ENCODE measurements at regions not wholly inside any gene's neighbourhood (a gene's known extent, or its start where the extent isn't known, plus 50 kb on each side); places are given as distances from the start of the nearest gene placed in this dataset.

DNA sequence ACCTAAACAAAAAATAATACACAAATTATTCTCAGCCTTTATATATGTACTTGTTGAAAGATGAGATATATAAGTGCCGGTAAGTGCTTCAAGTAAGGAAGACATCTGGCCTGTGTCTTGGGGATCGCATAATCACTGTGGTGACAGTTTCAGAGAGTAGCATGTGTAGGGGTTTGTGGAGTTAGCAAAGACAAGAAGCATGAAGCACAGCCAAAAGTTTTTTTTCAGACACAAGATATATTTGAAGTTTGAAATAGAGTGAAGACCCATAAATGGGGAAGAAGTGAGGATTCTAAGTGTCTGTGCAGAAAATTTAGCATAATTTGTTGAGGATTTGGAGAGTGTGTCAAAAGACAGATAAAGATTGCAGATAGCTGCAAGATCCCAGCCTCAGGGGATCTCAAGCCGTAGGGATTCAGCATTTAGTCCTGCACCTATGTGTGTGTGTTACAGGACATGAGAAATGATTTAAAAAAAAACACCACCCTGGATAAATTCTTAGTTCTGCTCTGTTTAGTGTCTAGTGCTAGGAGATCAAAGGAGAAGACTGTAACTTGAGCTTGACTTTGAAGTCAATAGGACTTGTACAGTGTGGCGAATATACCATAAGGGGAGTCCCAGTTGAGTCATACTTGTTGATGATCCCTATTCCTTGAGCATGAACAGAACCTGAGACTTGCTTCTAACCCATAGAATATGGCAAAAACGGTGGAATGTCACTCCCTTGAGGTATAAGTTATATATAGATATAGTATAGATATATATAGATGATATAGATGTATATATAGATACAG lies 123.9 kb upstream of the GRM7 start:
- H3K4me3 ChIP-seq, result no peak overlapping the region
- intact Hi-C loops (cut with DNase I; ENCODE audit: low total_unique reads), result no loop called here
- H3K9me3 ChIP-seq, result no peaks in the 10 kb centered on the region
- no peaks in the 10 kb centered on the region for H3K4me1 ChIP-seq
- H3K27me3 ChIP-seq, result no peaks in the 10 kb centered on the region
- no peak for DNase-seq
- no peak overlapping the region for H3K27ac ChIP-seq
- H3K36me3 ChIP-seq, result no peaks in the 10 kb centered on the region
- TF ChIP-seq, protein P1, sequence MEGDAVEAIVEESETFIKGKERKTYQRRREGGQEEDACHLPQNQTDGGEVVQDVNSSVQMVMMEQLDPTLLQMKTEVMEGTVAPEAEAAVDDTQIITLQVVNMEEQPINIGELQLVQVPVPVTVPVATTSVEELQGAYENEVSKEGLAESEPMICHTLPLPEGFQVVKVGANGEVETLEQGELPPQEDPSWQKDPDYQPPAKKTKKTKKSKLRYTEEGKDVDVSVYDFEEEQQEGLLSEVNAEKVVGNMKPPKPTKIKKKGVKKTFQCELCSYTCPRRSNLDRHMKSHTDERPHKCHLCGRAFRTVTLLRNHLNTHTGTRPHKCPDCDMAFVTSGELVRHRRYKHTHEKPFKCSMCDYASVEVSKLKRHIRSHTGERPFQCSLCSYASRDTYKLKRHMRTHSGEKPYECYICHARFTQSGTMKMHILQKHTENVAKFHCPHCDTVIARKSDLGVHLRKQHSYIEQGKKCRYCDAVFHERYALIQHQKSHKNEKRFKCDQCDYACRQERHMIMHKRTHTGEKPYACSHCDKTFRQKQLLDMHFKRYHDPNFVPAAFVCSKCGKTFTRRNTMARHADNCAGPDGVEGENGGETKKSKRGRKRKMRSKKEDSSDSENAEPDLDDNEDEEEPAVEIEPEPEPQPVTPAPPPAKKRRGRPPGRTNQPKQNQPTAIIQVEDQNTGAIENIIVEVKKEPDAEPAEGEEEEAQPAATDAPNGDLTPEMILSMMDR (IDR thresholded peaks at IDR 0.05), result no peak
- no peak for TF ChIP-seq POLR2A (IDR thresholded peaks at IDR 0.05)

DNA sequence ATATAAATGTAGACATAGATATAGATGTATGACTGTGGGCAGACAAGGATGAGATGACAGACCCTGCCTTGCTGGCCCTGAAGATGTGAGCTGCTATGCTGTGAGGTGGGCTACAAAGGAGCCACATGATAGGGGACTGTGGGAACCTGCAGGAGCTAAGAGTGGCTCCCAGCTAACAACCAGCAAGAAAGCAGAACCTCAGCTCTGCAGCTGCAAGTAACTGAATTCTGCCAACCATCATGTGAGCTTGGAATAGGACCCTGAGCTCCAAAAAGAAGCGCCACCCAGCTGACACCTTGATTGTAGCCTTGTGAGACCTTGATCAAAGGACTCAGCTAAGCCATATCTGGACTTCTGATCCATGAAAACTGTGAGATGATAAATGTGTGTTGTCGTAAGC lies 123.3 kb upstream of the GRM7 start:
- H3K27ac ChIP-seq, result no peak overlapping the region
- no peak for TF ChIP-seq POLR2A (IDR thresholded peaks at IDR 0.05)
- TF ChIP-seq, protein P1 (IDR thresholded peaks at IDR 0.05), result no peak
- H3K4me1 ChIP-seq, result no peaks in the 10 kb centered on the region
- intact Hi-C loops (cut with DNase I; ENCODE audit: low total_unique reads), result no loop called here
- no peaks in the 10 kb centered on the region for H3K36me3 ChIP-seq
- no peaks in the 10 kb centered on the region for H3K27me3 ChIP-seq
- H3K9me3 ChIP-seq, result no peaks in the 10 kb centered on the region
- H3K4me3 ChIP-seq, result no peak overlapping the region
- no peak for DNase-seq

DNA sequence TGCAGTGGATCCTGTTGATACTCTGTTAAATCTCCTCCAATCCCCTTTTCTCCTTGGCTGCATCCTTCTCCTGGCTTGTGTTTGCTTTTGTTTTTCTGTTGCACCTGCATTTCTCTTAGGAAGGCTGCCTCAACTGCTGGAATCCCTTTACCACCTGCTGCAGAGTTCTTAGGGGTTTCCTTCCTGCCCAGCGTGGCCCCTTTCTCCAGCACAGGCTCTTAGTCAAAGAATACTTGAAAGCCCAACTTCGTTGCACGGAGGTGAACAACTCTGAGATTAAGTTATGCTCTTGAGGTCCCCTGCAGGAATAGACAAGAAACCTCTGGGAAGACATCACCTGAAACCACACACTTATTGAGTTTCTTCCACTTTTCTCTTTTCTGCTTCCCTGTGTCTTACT lies 121.6 kb upstream of the GRM7 start:
- intact Hi-C loops (cut with DNase I; ENCODE audit: low total_unique reads), result no loop called here
- no peak for TF ChIP-seq POLR2A (IDR thresholded peaks at IDR 0.05)
- TF ChIP-seq, protein P1 (IDR thresholded peaks at IDR 0.05), result no peak
- Histone ChIP-seq H3K27ac (no peak overlapping the region), H3K4me3 (no peak overlapping the region), H3K4me1 (no peaks in the 10 kb centered on the region), H3K27me3 (no peaks in the 10 kb centered on the region), H3K9me3 (no peaks in the 10 kb centered on the region), H3K36me3 (no peaks in the 10 kb centered on the region)
- DNase-seq, result no peak

DNA sequence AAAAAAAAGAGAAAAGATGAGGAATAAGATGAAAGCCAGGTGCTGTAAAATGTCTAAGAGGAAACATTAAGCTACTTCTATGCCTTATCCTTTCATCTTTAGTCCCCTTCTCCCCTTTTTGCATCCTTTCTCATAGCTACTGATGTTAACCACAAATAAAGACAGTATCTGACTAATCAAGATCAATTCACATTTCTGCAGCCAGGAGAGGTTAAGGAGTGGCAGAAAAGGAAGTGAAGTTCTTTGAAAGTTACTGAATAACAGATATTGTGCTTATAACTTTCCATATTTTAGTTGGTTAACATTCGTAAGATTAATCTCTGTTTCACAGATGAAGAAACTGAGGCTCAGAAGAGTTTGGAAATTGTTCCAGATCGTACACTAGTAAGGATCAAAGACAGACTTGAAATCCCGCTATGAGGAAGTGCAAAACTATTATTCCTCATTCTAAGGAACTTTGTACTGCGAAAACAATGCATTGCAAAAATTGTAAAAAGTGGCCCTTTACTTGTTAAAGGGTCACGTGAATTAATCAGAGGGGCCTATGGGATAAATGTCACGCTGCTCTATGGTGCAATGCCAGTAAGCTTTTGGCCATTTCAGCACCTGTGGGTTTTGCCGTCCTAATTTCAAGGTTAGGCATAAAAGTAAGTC lies 117.7 kb upstream of the GRM7 start:
- H3K36me3 ChIP-seq, result no peaks in the 10 kb centered on the region
- H3K4me3 ChIP-seq, result no peak overlapping the region
- DNase-seq, result no peak
- H3K9me3 ChIP-seq, result no peaks in the 10 kb centered on the region
- no peaks in the 10 kb centered on the region for H3K27me3 ChIP-seq
- H3K4me1 ChIP-seq, result no peaks in the 10 kb centered on the region
- intact Hi-C loops (cut with DNase I; ENCODE audit: low total_unique reads), result no loop called here
- no peak for TF ChIP-seq POLR2A (IDR thresholded peaks at IDR 0.05)
- TF ChIP-seq, protein P1 (IDR thresholded peaks at IDR 0.05), result no peak
- H3K27ac ChIP-seq, result no peak overlapping the region

DNA sequence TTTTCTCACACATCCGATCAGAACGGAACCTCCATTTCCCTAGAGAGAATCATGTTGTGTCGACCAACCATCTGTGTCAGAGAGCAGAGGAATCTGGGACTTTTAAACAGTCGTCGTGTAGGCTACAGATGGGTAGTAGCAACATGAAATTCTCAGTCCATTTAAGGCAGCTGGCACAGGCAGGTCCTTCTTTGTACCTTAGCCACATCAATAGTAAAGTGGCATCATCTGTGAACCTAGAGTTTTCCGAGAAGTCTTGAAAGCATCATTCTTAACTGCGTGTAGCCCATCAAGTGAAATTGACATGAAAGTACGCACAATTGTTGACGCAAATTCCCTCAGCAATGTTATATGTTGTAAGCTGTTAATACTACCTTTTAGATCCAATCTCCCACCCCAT lies 114.5 kb upstream of the GRM7 start:
- H3K4me1 ChIP-seq, result no peaks in the 10 kb centered on the region
- H3K27ac ChIP-seq, result no peak overlapping the region
- intact Hi-C loops (cut with DNase I; ENCODE audit: low total_unique reads), result no loop called here
- DNase-seq, result no peak
- TF ChIP-seq POLR2A (IDR thresholded peaks at IDR 0.05), result no peak
- TF ChIP-seq, protein P1 (IDR thresholded peaks at IDR 0.05), result no peak
- no peaks in the 10 kb centered on the region for H3K36me3 ChIP-seq
- no peak overlapping the region for H3K4me3 ChIP-seq
- H3K27me3 ChIP-seq, result no peaks in the 10 kb centered on the region
- no peaks in the 10 kb centered on the region for H3K9me3 ChIP-seq
